HG03175 (cell line): ENCODE measurements at regions not wholly inside any gene's neighbourhood (a gene's known extent, or its start where the extent isn't known, plus 50 kb on each side); places are given as distances from the start of the nearest gene placed in this dataset.
A peak's percentile ranks its signal among the peaks of the same experiment; 100 is the strongest.
"Not testable (repeated sequence)": the region's sequence is repeated elsewhere in the genome, so short reads cannot be mapped to it uniquely, and the experiment has no call there.

Source experiments
- ATAC-seq: cut with Tn5 transposase; IDR thresholded peaks from one replicate; pipeline ENCODE4 v1.9.1; 2021; ENCODE audit warnings: mild to moderate bottlenecking, moderate library complexity; ENCODE audit not compliant: unreplicated experiment

- ATAC-seq = no peak
These were observed 129.8 kb downstream of the S1PR1 start for GRCh38 chr1:101366513-101367215.

- ATAC-seq = no peak
These were observed 130.8 kb downstream of the S1PR1 start for GRCh38 chr1:101367630-101368029.

- no peak for ATAC-seq
These were observed 133.7 kb downstream of the S1PR1 start for GRCh38 chr1:101370488-101370887.

- peak; percentile 93 for ATAC-seq
These were observed 134.4 kb downstream of the S1PR1 start for GRCh38 chr1:101371259-101371658.

- no peak for ATAC-seq
These were observed 136.8 kb downstream of the S1PR1 start for GRCh38 chr1:101373570-101373969.

GRCh38 chr1:101375448-101375847 lies 138.6 kb downstream of the S1PR1 start:
- not testable (repeated sequence) for ATAC-seq

- ATAC-seq = no peak
These were observed 139.6 kb downstream of the S1PR1 start for GRCh38 chr1:101376121-101377083.

- ATAC-seq = no peak
These were observed 140.4 kb downstream of the S1PR1 start for GRCh38 chr1:101377084-101377835.

GRCh38 chr1:101379037-101379436 lies 142.2 kb downstream of the S1PR1 start:
- ATAC-seq = no peak

- peak; percentile 95 for ATAC-seq
These were observed 143.1 kb downstream of the S1PR1 start for GRCh38 chr1:101379950-101380349.

- ATAC-seq = no peak
These were observed 145.3 kb downstream of the S1PR1 start for GRCh38 chr1:101382135-101382534.

GRCh38 chr1:101388904-101389546 lies 152.2 kb downstream of the S1PR1 start:
- ATAC-seq = peak; percentile 87

GRCh38 chr1:101389547-101389929 lies 152.7 kb downstream of the S1PR1 start:
- no peak for ATAC-seq

GRCh38 chr1:101392552-101392951 lies 155.7 kb downstream of the S1PR1 start:
- no peak for ATAC-seq

GRCh38 chr1:101394041-101394440 lies 157.2 kb downstream of the S1PR1 start:
- ATAC-seq = no peak

- ATAC-seq = no peak
These were observed 162.4 kb downstream of the S1PR1 start for GRCh38 chr1:101399222-101399621.

- ATAC-seq = no peak
These were observed 169.5 kb downstream of the S1PR1 start for GRCh38 chr1:101406271-101406670.

- ATAC-seq = no peak
These were observed 169.9 kb downstream of the S1PR1 start for GRCh38 chr1:101406681-101407080.

- ATAC-seq = peak; percentile 78
These were observed 170.8 kb downstream of the S1PR1 start for GRCh38 chr1:101407505-101408211.
